OCI-LY1 (cell line): ENCODE measurements at regions not wholly inside any gene's neighbourhood (a gene's known extent, or its start where the extent isn't known, plus 50 kb on each side); places are given as distances from the start of the nearest gene placed in this dataset.
"Not testable (repeated sequence)": the region's sequence is repeated elsewhere in the genome, so short reads cannot be mapped to it uniquely, and the experiment has no call there.

ENCODE experiments used
- CTCF ChIP-seq: fragments of 200-600 bp; sonication (generic), shearing (Covaris generic); IDR thresholded peaks from 2 replicates; pipeline ENCODE4 v1.5.1; 2017; ENCODE audit warnings: mild to moderate bottlenecking, antibody characterized with exemption, low read length, moderate library complexity, mixed read lengths
- EZH2 ChIP-seq: fragments of 200-600 bp; sonication (generic), shearing (Covaris generic); IDR thresholded peaks from 2 replicates; pipeline ENCODE4 v1.8.0; 2017; ENCODE audit warnings: borderline replicate concordance, mixed run types, mild to moderate bottlenecking, antibody characterized with exemption, low read length, moderate library complexity, mixed read lengths

DNA sequence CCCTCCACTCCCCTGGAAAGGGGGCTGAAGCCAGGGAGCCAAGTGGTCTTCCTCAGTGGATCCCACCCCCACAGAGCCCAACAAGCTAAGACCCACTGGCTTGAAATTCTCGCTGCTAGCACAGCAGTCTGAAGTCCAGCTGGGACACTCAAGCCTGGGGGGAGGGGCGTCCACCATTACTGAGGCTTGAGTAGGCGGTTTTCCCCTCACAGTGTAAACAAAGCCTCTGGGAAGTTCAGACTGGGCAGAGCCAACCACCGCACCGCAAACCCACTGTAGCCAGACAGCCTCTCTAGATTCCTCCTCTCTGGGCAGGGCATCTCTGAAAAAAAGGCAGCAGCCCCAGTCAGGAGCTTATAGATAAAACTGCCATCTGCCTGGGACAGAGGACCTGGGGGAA lies 114.4 kb upstream of the GNAI1 start:
- TF ChIP-seq EZH2, CTCF: not testable (repeated sequence)
